NCI-H82 treated with DMSO at 0.1 percent for 48 hours (cell line): ENCODE measurements at regions not wholly inside any gene's neighbourhood (a gene's known extent, or its start where the extent isn't known, plus 50 kb on each side); places are given as distances from the start of the nearest gene placed in this dataset.
"Not testable (repeated sequence)": the region's sequence is repeated elsewhere in the genome, so short reads cannot be mapped to it uniquely, and the experiment has no call there.

Experiments
- DNase-seq: peaks from one replicate; lab custom pipeline; 2025; ENCODE audit not compliant: unreplicated experiment; lab: John Stamatoyannopoulos, UW

- no peak for DNase-seq
Observed at GRCh38 chr5:176747670-176748072, 62.7 kb upstream of the UNC5A start.

GRCh38 chr5:176748073-176748966, 62.0 kb upstream of the UNC5A start:
- DNase-seq = no peak

- no peak for DNase-seq
Observed at GRCh38 chr5:176748967-176749935, 61.1 kb upstream of the UNC5A start.

- DNase-seq = no peak
Observed at GRCh38 chr5:176750144-176750543, 60.2 kb upstream of the UNC5A start.

GRCh38 chr5:176754376-176754973, 55.9 kb upstream of the UNC5A start:
- DNase-seq = no peak

- DNase-seq = not testable (repeated sequence)
Observed at GRCh38 chr5:176755593-176755992, 54.8 kb upstream of the UNC5A start.

- DNase-seq = not testable (repeated sequence)
Observed at GRCh38 chr5:176757569-176757968, 52.8 kb upstream of the UNC5A start.
